ENCODE measurements at regions not wholly inside any gene's neighbourhood (a gene's known extent, or its start where the extent isn't known, plus 50 kb on each side); places are given as distances from the start of the nearest gene placed in this dataset.

DNA sequence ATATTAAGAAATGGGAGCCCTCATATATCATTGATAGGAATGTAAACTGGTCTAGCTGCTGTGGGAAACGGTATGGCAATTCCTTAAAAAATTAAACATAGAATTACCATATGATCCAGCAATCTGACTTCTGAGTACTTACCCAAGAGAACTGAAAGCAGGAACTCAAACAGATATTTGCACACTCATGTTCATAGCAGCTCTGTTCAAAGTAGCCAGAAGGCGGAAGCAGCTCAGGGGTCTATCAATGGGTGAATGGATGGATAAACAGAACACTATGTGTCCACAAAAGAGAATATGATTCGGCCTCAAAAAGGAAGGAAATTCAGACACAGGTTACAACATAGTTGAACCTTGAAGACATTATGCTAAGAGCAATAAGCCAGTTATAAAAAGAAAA lies 135.7 kb upstream of the NDUFV2 start:
- TF ChIP-seq CTCF (IDR thresholded peaks at IDR 0.05) (no peak), POLR2A (IDR thresholded peaks at IDR 0.05; ENCODE audit: low read depth) (no peak), POLR2AphosphoS5 (IDR thresholded peaks at IDR 0.05) (no peak)
